ENCODE measurements at regions not wholly inside any gene's neighbourhood (a gene's known extent, or its start where the extent isn't known, plus 50 kb on each side); places are given as distances from the start of the nearest gene placed in this dataset.

GRCh38 chr14:94987409-94987808 is 169.9 kb downstream of the DICER1 start:
- Histone ChIP-seq H3K9me3 (ENCODE audit: control insufficient read depth in 2 of 3, low read length in 3 of 3) (peaks cover 0 to 4% (median 0%) of the 10 kb centered on the region in 3 experiments), H3K36me3 (ENCODE audit: control insufficient read depth in 2 of 3, insufficient read depth in 3 of 3, low read length in 3 of 3) (no peaks in the 10 kb centered on the region), H3K4me3 (ENCODE audit: low read length) (no peak overlapping the region), H3K27ac (ENCODE audit: low read depth, low read length) (no peak overlapping the region), H3K4me1 (ENCODE audit: control insufficient read depth in 2 of 2, insufficient read depth in 2 of 2, low read length in 2 of 2) (no peaks in the 10 kb centered on the region), H3K27me3 (ENCODE audit: control insufficient read depth in 2 of 2, insufficient read depth in 2 of 2, low read length in 2 of 2) (no peaks in the 10 kb centered on the region)
- ATAC-seq (no peak), DNase-seq (no peak)
- Mint-ChIP-seq H3K36me3 (no peaks in the 10 kb centered on the region), H3K4me3 (no peak overlapping the region), H3K27ac (no peak overlapping the region), H3K4me1 (no peaks in the 10 kb centered on the region), H3K27me3 (peaks cover 18 to 48% (median 31%) of the 10 kb centered on the region in 5 donors), H3K9me3 (peaks cover 3 to 38% (median 15%) of the 10 kb centered on the region in 11 donors)
- POLR2A ChIA-PET = no interaction called here
- CTCF ChIA-PET = no interaction called here
- intact Hi-C loops (cut with micrococcal nuclease) = no loop called here

DNA sequence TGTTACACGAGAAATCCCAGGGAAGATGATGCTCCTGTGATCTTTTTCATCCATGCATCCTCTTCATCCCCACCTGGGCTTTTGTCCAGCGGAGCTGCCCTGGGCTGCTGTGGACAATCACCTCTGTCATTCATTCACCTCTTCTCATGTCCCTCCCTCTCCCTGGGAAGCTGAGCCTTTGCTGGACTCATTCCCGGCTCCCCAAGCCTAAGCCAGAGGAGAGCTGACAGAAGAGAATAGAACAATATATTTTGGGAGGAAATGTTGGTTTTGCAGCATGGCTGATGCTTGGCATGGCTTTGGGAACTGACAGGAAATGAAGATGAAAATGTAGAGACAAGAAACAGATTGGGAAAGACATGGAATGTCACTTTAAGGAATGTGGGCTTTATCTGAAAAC is 177.4 kb downstream of the DICER1 start:
- no peaks in the 10 kb centered on the region for H3K27me3 ChIP-seq (ENCODE audit: control insufficient read depth in 2 of 2, insufficient read depth in 2 of 2, low read length in 2 of 2)
- DNase-seq (no peak), ATAC-seq (no peak)
- Mint-ChIP-seq H3K4me1 (no peaks in the 10 kb centered on the region), H3K36me3 (no peaks in the 10 kb centered on the region), H3K4me3 (no peak overlapping the region), H3K9me3 (peaks cover 0 to 16% (median 4%) of the 10 kb centered on the region in 11 donors), H3K27ac (no peak overlapping the region), H3K27me3 (peaks cover 10 to 39% (median 35%) of the 10 kb centered on the region in 5 donors)
- POLR2A ChIA-PET = interaction anchor here (0.6 kb wide), 1 partner anchor 964 kb away, joined by 3 read pairs; no protein-coding TSS in a partner anchor
- intact Hi-C loops (cut with micrococcal nuclease) = no loop called here
- no peaks in the 10 kb centered on the region for H3K36me3 ChIP-seq (ENCODE audit: control insufficient read depth in 2 of 3, insufficient read depth in 3 of 3, low read length in 3 of 3)
- no peaks in the 10 kb centered on the region for H3K4me1 ChIP-seq (ENCODE audit: control insufficient read depth in 2 of 2, insufficient read depth in 2 of 2, low read length in 2 of 2)
- CTCF ChIA-PET = no interaction called here
- H3K4me3 ChIP-seq (ENCODE audit: low read length) = no peak overlapping the region
- no peak overlapping the region for H3K27ac ChIP-seq (ENCODE audit: low read depth, low read length)
- H3K9me3 ChIP-seq (ENCODE audit: control insufficient read depth in 2 of 3, low read length in 3 of 3) = no peaks in the 10 kb centered on the region

- Histone ChIP-seq H3K9me3 (ENCODE audit: control insufficient read depth in 2 of 3, low read length in 3 of 3) (no peaks in the 10 kb centered on the region), H3K4me1 (ENCODE audit: control insufficient read depth in 2 of 2, insufficient read depth in 2 of 2, low read length in 2 of 2) (no peaks in the 10 kb centered on the region), H3K36me3 (ENCODE audit: control insufficient read depth in 2 of 3, insufficient read depth in 3 of 3, low read length in 3 of 3) (no peaks in the 10 kb centered on the region), H3K27ac (ENCODE audit: low read depth, low read length) (no peak overlapping the region), H3K27me3 (ENCODE audit: control insufficient read depth in 2 of 2, insufficient read depth in 2 of 2, low read length in 2 of 2) (no peaks in the 10 kb centered on the region), H3K4me3 (ENCODE audit: low read length) (no peak overlapping the region)
- ChIA-PET CTCF (no interaction called here), POLR2A (no interaction called here)
- Mint-ChIP-seq H3K4me3 (no peak overlapping the region), H3K27me3 (peaks cover 13 to 34% (median 25%) of the 10 kb centered on the region in 5 donors), H3K9me3 (peaks cover 0 to 3% (median 0%) of the 10 kb centered on the region in 11 donors), H3K27ac (no peak overlapping the region), H3K4me1 (no peaks in the 10 kb centered on the region), H3K36me3 (no peaks in the 10 kb centered on the region)
- intact Hi-C loops (cut with micrococcal nuclease) = no loop called here
- no peak for DNase-seq
- ATAC-seq = no peak
These were observed 180.3 kb downstream of the DICER1 start for GRCh38 chr14:94977016-94977415.

- Mint-ChIP-seq H3K4me3 (no peak overlapping the region), H3K27me3 (peaks cover 14 to 40% (median 34%) of the 10 kb centered on the region in 5 donors), H3K9me3 (peaks cover 0 to 9% (median 0%) of the 10 kb centered on the region in 11 donors), H3K36me3 (no peaks in the 10 kb centered on the region), H3K27ac (no peak overlapping the region), H3K4me1 (no peaks in the 10 kb centered on the region)
- Histone ChIP-seq H3K27me3 (ENCODE audit: control insufficient read depth in 2 of 2, insufficient read depth in 2 of 2, low read length in 2 of 2) (no peaks in the 10 kb centered on the region), H3K36me3 (ENCODE audit: control insufficient read depth in 2 of 3, insufficient read depth in 3 of 3, low read length in 3 of 3) (no peaks in the 10 kb centered on the region), H3K9me3 (ENCODE audit: control insufficient read depth in 2 of 3, low read length in 3 of 3) (no peaks in the 10 kb centered on the region), H3K4me3 (ENCODE audit: low read length) (no peak overlapping the region), H3K4me1 (ENCODE audit: control insufficient read depth in 2 of 2, insufficient read depth in 2 of 2, low read length in 2 of 2) (no peaks in the 10 kb centered on the region), H3K27ac (ENCODE audit: low read depth, low read length) (no peak overlapping the region)
- no peak for DNase-seq
- CTCF ChIA-PET = no interaction called here
- POLR2A ChIA-PET = no interaction called here
- intact Hi-C loops (cut with micrococcal nuclease) = no loop called here
- no peak for ATAC-seq
These were observed 182.0 kb downstream of the DICER1 start for GRCh38 chr14:94975366-94975765.

- H3K9me3 Mint-ChIP-seq = peaks cover 0 to 8% (median 0%) of the 10 kb centered on the region in 11 donors
- intact Hi-C loops (cut with micrococcal nuclease) = no loop called here
- Histone ChIP-seq H3K36me3 (ENCODE audit: control insufficient read depth in 2 of 3, insufficient read depth in 3 of 3, low read length in 3 of 3) (no peaks in the 10 kb centered on the region), H3K4me3 (ENCODE audit: low read length) (no peak overlapping the region), H3K27me3 (ENCODE audit: control insufficient read depth in 2 of 2, insufficient read depth in 2 of 2, low read length in 2 of 2) (no peaks in the 10 kb centered on the region), H3K9me3 (ENCODE audit: control insufficient read depth in 2 of 3, low read length in 3 of 3) (no peaks in the 10 kb centered on the region), H3K27ac (ENCODE audit: low read depth, low read length) (no peak overlapping the region), H3K4me1 (ENCODE audit: control insufficient read depth in 2 of 2, insufficient read depth in 2 of 2, low read length in 2 of 2) (no peaks in the 10 kb centered on the region)
- peaks cover 13 to 38% (median 32%) of the 10 kb centered on the region in 5 donors for H3K27me3 Mint-ChIP-seq
- no peak for ATAC-seq
- CTCF ChIA-PET = no interaction called here
- no peak overlapping the region for H3K4me3 Mint-ChIP-seq
- DNase-seq = no peak
- H3K27ac Mint-ChIP-seq = no peak overlapping the region
- POLR2A ChIA-PET = no interaction called here
- H3K4me1 Mint-ChIP-seq = no peaks in the 10 kb centered on the region
- H3K36me3 Mint-ChIP-seq = no peaks in the 10 kb centered on the region
These were observed 182.4 kb downstream of the DICER1 start for GRCh38 chr14:94974893-94975292.

DNA sequence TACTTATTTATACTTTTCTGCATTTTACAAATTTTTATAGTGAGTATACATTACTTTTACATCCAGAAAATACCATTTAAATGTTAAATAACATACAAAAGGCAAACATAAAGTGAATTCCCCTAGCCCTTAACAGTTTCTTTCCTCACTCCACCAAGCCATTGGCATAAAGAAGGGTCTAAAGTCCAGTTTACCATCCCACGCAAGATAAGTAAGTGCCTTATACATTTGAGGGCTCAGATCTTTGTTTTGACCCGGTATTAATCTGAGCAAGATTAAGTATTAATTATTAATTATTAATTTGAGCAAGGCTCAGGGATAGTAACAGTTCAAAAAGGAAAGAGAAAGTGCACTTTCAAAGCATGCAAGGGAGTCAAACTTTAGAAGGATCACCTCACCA is 182.9 kb downstream of the DICER1 start:
- H3K9me3 ChIP-seq (ENCODE audit: control insufficient read depth in 2 of 3, low read length in 3 of 3) = no peaks in the 10 kb centered on the region
- ATAC-seq (no peak), DNase-seq (no peak)
- H3K27me3 ChIP-seq (ENCODE audit: control insufficient read depth in 2 of 2, insufficient read depth in 2 of 2, low read length in 2 of 2) = no peaks in the 10 kb centered on the region
- H3K27ac ChIP-seq (ENCODE audit: low read depth, low read length) = no peak overlapping the region
- Mint-ChIP-seq H3K9me3 (peaks cover 0 to 8% (median 0%) of the 10 kb centered on the region in 11 donors), H3K27ac (no peak overlapping the region), H3K36me3 (no peaks in the 10 kb centered on the region), H3K27me3 (peaks cover 12 to 38% (median 30%) of the 10 kb centered on the region in 5 donors), H3K4me1 (no peaks in the 10 kb centered on the region), H3K4me3 (no peak overlapping the region)
- no peak overlapping the region for H3K4me3 ChIP-seq (ENCODE audit: low read length)
- CTCF ChIA-PET = no interaction called here
- no peaks in the 10 kb centered on the region for H3K4me1 ChIP-seq (ENCODE audit: control insufficient read depth in 2 of 2, insufficient read depth in 2 of 2, low read length in 2 of 2)
- intact Hi-C loops (cut with micrococcal nuclease) = no loop called here
- no peaks in the 10 kb centered on the region for H3K36me3 ChIP-seq (ENCODE audit: control insufficient read depth in 2 of 3, insufficient read depth in 3 of 3, low read length in 3 of 3)
- POLR2A ChIA-PET = no interaction called here

DNA sequence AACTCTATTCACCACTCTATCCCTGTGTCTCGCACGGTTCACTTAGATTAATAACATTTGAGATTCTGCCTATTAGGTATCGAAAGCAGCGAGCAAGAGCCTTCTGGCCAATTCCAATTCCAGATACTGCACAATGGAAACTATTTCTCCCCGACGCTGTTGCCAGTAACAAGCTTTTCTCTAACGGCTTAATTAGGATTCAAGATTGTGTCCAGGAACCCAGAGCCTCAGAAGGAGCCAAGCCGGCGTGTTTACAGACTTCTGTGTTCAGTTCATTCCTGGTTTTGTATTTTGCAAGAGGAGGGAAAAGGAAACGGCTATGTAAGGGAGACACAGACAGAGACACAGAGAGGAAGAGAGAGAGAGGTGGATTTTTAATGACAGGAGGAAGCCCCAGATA is 185.6 kb downstream of the DICER1 start:
- intact Hi-C loops (cut with micrococcal nuclease) = no loop called here
- H3K4me3 ChIP-seq (ENCODE audit: low read length) = no peak overlapping the region
- Mint-ChIP-seq H3K36me3 (no peaks in the 10 kb centered on the region), H3K4me1 (no peaks in the 10 kb centered on the region), H3K27me3 (peaks cover 10 to 38% (median 19%) of the 10 kb centered on the region in 5 donors), H3K4me3 (no peak overlapping the region), H3K27ac (no peak overlapping the region), H3K9me3 (peaks cover 0 to 8% (median 0%) of the 10 kb centered on the region in 11 donors)
- ChIA-PET CTCF (no interaction called here), POLR2A (no interaction called here)
- H3K36me3 ChIP-seq (ENCODE audit: control insufficient read depth in 2 of 3, insufficient read depth in 3 of 3, low read length in 3 of 3) = no peaks in the 10 kb centered on the region
- no peaks in the 10 kb centered on the region for H3K27me3 ChIP-seq (ENCODE audit: control insufficient read depth in 2 of 2, insufficient read depth in 2 of 2, low read length in 2 of 2)
- ATAC-seq = no peak
- no peak for DNase-seq
- no peaks in the 10 kb centered on the region for H3K9me3 ChIP-seq (ENCODE audit: control insufficient read depth in 2 of 3, low read length in 3 of 3)
- no peaks in the 10 kb centered on the region for H3K4me1 ChIP-seq (ENCODE audit: control insufficient read depth in 2 of 2, insufficient read depth in 2 of 2, low read length in 2 of 2)
- no peak overlapping the region for H3K27ac ChIP-seq (ENCODE audit: low read depth, low read length)
